AML-193 (cell line): ENCODE measurements at regions not wholly inside any gene's neighbourhood (a gene's known extent, or its start where the extent isn't known, plus 50 kb on each side); places are given as distances from the start of the nearest gene placed in this dataset.

Source experiments
- DNase-seq, 2 experiments: peaks; one replicate each; lab custom pipeline; 2025; lab: John Stamatoyannopoulos, UW

- no peak for DNase-seq
Observed at GRCh38 chr21:16911166-16911607, 601.7 kb upstream of the CXADR start.

- no peak for DNase-seq
Observed at GRCh38 chr21:16912075-16912474, 600.8 kb upstream of the CXADR start.

GRCh38 chr21:16913010-16913409 lies 599.8 kb upstream of the CXADR start:
- no peak for DNase-seq

DNA sequence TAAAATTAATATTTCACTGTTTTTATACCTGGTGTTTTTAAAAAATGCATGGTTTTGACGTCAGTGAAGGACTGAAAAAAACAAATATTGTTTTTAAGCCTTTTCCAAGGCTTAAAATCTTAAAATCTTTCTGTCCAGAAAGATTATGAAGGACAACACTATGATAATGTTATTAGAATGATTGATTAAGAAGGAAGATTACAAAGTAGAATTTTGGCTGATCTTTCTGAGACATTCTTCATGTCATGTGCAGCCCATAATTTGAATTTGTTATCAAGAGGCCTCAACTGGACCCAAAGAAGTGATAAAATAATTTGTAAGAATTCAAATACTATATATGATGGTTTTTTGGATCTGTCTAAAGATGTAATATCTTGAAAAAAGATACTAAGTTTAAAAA lies 584.4 kb upstream of the CXADR start:
- no peak for DNase-seq

DNA sequence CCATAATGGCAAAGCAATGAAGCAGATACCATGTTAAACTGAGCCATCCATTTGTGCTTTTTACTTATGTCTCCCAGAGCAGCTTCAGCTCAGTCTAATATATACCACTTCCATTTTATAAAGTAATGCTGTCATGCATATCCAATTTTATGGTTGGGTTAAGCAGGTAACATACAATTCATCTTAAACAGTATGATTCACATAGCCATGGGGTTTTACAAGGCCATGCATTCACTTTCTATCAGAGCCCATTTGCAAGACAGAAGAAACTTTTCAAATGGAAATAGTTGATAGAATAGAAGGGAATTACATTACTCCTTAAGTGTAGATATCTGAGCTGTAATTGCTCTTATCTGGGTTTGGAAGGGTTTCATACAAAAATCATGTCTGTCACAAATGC lies 580.5 kb upstream of the CXADR start:
- DNase-seq: no peak

GRCh38 chr21:16942703-16943102 lies 570.1 kb upstream of the CXADR start:
- no peak for DNase-seq

- DNase-seq: no peak
Observed at GRCh38 chr21:16943231-16943630, 569.6 kb upstream of the CXADR start.

DNA sequence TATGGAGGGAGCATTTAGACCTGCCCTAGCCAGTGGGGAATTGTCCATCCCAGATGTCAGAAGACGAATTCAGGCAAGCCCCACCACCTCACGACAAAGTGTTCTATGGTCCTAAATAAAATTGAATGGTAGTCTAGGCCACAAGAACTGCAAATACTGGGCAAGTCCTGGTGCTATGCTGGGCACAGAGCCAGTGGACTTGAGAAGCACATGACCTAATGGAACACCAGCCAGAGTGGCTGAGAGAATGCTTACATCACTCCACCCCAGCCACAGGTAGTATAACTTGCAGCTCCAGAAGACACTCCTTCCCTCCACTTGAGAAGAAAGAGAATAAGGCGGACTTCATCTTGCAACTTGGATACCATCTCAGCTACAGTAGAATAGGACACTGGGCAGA lies 567.3 kb upstream of the CXADR start:
- DNase-seq: no peak

- DNase-seq: no peak
Observed at GRCh38 chr21:16956824-16957223, 556.0 kb upstream of the CXADR start.

- DNase-seq: no peak
Observed at GRCh38 chr21:16965424-16965823, 547.4 kb upstream of the CXADR start.

- no peak for DNase-seq
Observed at GRCh38 chr21:16968436-16968835, 544.4 kb upstream of the CXADR start.

DNA sequence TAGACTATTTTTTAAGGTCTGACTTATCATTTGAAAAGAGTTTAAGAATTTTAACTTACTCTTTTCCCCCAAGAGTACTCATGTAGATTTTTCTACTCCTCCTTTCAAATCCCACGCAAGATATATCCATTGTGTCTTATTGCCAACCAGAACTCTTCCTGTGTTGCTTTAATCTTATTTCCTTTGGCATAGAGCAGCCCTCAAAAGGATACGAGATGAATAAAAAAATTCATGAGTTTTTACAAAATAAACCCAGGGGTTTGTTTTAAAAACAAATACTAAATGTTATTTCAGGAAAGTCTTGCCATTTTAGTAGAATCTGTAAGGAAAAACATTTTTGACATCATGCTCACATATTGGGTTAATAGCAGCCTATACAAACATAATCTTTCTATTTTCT lies 543.2 kb upstream of the CXADR start:
- no peak for DNase-seq

- no peak for DNase-seq
Observed at GRCh38 chr21:16974060-16974459, 538.8 kb upstream of the CXADR start.

- no peak for DNase-seq
Observed at GRCh38 chr21:16976193-16976592, 536.6 kb upstream of the CXADR start.

GRCh38 chr21:16978309-16978895 lies 534.4 kb upstream of the CXADR start:
- no peak for DNase-seq

DNA sequence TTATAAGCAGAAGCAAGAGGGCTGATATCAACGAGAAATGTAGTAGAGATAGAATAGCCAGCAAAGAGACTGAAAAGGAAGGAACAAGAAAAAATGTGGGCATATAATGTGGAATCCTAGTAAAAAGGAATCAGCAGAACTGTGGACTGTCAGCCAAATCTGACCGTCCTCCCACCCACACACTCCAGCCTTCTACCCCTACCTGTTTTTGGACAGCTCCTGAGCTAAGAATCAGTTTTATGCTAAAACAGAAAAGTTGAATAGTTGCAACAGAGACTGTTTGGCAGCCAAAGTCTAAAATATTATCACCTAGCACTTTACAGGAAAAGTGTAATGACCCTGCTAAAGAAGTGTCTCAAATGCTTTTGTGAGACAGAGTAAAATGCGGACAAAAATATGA lies 533.3 kb upstream of the CXADR start:
- DNase-seq: no peak

GRCh38 chr21:16983420-16983819 lies 529.4 kb upstream of the CXADR start:
- no peak for DNase-seq

- no peak for DNase-seq
Observed at GRCh38 chr21:16992448-16992847, 520.4 kb upstream of the CXADR start.

DNA sequence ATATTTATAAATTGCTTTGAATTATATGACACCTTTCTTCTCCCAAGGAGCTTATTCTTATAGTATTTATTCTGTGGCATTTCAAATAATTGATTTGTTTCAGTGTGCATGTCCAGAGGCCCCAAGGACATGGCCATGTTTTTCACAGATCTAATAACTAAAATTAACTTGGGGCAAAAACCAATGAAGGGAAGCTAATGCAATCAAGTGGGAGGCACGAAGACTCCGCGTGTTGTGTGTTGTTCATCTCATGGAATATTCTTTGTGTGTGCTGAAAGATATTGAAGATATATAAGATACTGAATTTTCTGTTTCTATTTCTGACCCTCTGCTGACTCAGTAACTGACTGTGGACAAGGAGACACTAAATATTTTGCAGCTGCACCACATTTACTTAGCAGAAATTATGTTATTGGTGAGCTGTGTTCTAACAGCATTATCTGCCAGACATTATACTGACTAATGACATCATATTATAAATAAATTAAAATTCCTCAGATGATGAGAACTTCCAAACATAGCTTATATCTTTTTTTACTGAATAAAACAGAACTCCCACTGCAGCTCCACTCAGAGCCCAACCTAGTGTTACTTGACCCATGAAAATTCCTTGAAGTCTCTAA lies 519.3 kb upstream of the CXADR start:
- no peak for DNase-seq

DNA sequence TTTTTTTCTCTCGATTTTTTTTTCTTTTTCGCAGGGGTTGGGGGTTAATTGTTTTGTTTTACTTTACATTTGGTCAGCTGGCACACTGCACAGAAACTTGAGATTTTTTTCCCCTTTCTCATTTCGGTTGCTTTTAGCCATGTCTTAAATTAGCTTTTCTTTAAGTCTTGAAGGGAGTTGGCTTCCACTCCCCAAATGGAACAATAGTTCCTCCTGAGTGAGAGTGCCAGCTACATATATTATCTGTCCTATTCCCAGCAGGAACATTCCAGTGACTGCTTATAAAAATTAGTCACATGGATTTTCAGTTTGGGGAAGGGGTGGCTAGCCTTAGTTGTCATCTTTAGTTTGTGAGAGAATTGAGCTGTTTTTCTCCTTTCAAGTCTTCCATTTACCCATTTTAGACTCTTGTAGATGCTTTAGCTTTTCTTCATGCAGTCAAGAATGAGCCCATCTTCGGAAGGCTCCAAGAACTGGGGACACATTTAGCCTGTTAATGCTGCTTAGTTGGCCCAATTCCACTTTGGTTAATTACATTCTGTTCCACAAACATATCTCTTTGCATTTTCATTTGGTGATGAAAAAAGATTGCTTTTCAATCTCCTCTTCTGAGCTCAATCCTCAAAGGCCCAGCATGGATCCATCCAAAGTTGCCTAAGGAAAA lies 510.1 kb upstream of the CXADR start:
- DNase-seq: no peak

DNA sequence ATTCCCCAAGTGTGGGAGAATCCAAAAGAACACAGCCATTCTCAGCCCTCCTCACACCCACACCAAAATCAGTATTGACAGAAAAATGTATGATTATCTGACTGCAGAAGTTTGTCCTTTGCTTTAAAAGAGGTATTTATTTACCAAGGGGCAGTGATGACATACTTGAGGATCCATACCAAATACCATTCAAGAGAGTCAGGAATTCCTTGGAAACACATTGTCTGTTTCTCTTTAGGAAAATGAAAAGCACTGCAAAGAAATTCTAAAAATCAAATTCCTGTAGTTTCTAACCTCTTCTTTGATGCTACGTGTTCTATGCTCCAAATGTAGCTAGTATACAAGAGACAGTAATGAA lies 509.6 kb upstream of the CXADR start:
- DNase-seq: no peak

DNA sequence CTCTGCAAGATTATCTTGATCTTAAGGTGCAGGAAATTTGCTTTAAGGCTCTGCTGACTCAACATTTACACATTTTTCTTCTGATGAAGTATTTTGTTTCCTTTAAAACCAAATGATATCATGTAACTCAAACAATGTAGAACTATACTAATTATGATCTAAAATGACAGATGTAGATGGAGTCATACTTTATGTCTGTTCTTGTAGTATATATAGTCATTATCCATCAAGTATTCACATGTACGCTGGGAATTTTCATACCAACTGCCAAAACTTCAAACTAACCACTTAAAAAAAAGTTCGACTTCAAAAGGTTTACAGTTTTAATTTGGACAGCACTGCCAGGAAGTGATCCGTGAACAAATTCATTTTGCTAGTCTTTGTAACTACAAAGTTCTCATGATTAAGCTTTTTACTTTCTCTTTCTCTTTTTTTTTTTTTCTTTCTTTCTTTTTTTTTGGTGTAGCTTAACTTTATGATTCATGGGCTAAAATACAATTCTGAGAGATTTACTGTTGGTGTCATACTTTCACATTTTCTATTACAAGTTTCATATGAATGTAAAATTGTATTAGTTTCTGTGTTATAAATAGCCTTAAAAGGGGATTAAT lies 509.0 kb upstream of the CXADR start:
- no peak for DNase-seq

GRCh38 chr21:17032141-17032655 lies 480.6 kb upstream of the CXADR start:
- no peak for DNase-seq
